Adipocyte (in vitro differentiated cells): ENCODE measurements at regions not wholly inside any gene's neighbourhood (a gene's known extent, or its start where the extent isn't known, plus 50 kb on each side); places are given as distances from the start of the nearest gene placed in this dataset.

Experiments
- DNase-seq: peaks from one replicate; pipeline ENCODE4 v3.0.0-alpha.2; 2015; ENCODE audit warnings: low read depth
- H3K27me3 ChIP-seq: replicated peaks from 2 replicates; pipeline ENCODE4 v1.7.0; 2013; ENCODE audit warnings: mild to moderate bottlenecking, low read length, moderate library complexity; ENCODE audit not compliant: control insufficient read depth, insufficient read depth
- H3K36me3 ChIP-seq: 2 replicates; pipeline ENCODE4 v1.7.0; 2013; ENCODE audit warnings: low read length, mild to moderate bottlenecking, moderate library complexity; ENCODE audit not compliant: control insufficient read depth, insufficient read depth, severe bottlenecking
- H3K4me1 ChIP-seq: 2 replicates; pipeline ENCODE4 v1.7.0; 2013; ENCODE audit warnings: mild to moderate bottlenecking, low read length, moderate library complexity; ENCODE audit not compliant: control insufficient read depth, insufficient read depth
- H3K4me3 ChIP-seq: 2 replicates; pipeline ENCODE4 v1.7.0; 2013; ENCODE audit warnings: mild to moderate bottlenecking, low read length, moderate library complexity
- H3K9ac ChIP-seq: 2 replicates; pipeline ENCODE4 v1.7.0; 2013; ENCODE audit warnings: mild to moderate bottlenecking, low read length, moderate library complexity
- H3K9me3 ChIP-seq: 2 replicates; pipeline ENCODE4 v1.7.0; 2013; ENCODE audit warnings: mild to moderate bottlenecking, low read length, moderate library complexity; ENCODE audit not compliant: control insufficient read depth

GRCh38 chr12:124400124-124400523 lies 105.2 kb downstream of the RFLNA start:
- Histone ChIP-seq H3K36me3 (peaks cover 27% of the 10 kb centered on the region), H3K9ac (no peak overlapping the region), H3K4me1 (peaks cover 37% of the 10 kb centered on the region), H3K4me3 (no peak overlapping the region), H3K27me3 (no peaks in the 10 kb centered on the region), H3K9me3 (no peaks in the 10 kb centered on the region)
- DNase-seq: no peak

GRCh38 chr12:124399622-124400021 lies 104.7 kb downstream of the RFLNA start:
- H3K27me3 ChIP-seq: no peaks in the 10 kb centered on the region

GRCh38 chr12:124398578-124399227 lies 103.8 kb downstream of the RFLNA start:
- Histone ChIP-seq H3K4me1 (peaks cover 45% of the 10 kb centered on the region), H3K27me3 (no peaks in the 10 kb centered on the region), H3K9me3 (no peaks in the 10 kb centered on the region), H3K4me3 (no peak overlapping the region), H3K9ac (no peak overlapping the region), H3K36me3 (peaks cover 27% of the 10 kb centered on the region)
- DNase-seq: no peak

More at GRCh38 chr12:124399622-124400021, 104.7 kb downstream of the RFLNA start:
- no peak overlapping the region for H3K9ac ChIP-seq
- no peak for DNase-seq
- peaks cover 41% of the 10 kb centered on the region for H3K4me1 ChIP-seq
- H3K4me3 ChIP-seq: no peak overlapping the region
- no peaks in the 10 kb centered on the region for H3K9me3 ChIP-seq
- H3K36me3 ChIP-seq: peaks cover 27% of the 10 kb centered on the region

- H3K36me3 ChIP-seq: peaks cover 27% of the 10 kb centered on the region
- no peak overlapping the region for H3K4me3 ChIP-seq
- peaks cover 46% of the 10 kb centered on the region for H3K4me1 ChIP-seq
- no peaks in the 10 kb centered on the region for H3K27me3 ChIP-seq
- no peak for DNase-seq
- no peaks in the 10 kb centered on the region for H3K9me3 ChIP-seq
- no peak overlapping the region for H3K9ac ChIP-seq
These were observed 103.1 kb downstream of the RFLNA start for GRCh38 chr12:124397807-124398577.

- peaks cover 53% of the 10 kb centered on the region for H3K4me1 ChIP-seq
These were observed 102.4 kb downstream of the RFLNA start for GRCh38 chr12:124397399-124397679.

GRCh38 chr12:124396544-124397398 lies 101.9 kb downstream of the RFLNA start:
- Histone ChIP-seq H3K4me1 (peaks cover 58% of the 10 kb centered on the region), H3K9me3 (no peaks in the 10 kb centered on the region), H3K27me3 (no peaks in the 10 kb centered on the region), H3K9ac (no peak overlapping the region), H3K36me3 (peaks cover 27% of the 10 kb centered on the region), H3K4me3 (no peak overlapping the region)
- DNase-seq: no peak

More at GRCh38 chr12:124397399-124397679, 102.4 kb downstream of the RFLNA start:
- Histone ChIP-seq H3K9ac (no peak overlapping the region), H3K9me3 (no peaks in the 10 kb centered on the region), H3K27me3 (no peaks in the 10 kb centered on the region), H3K4me3 (no peak overlapping the region), H3K36me3 (peaks cover 27% of the 10 kb centered on the region)
- no peak for DNase-seq

- Histone ChIP-seq H3K4me1 (peaks cover 66% of the 10 kb centered on the region), H3K4me3 (no peak overlapping the region), H3K36me3 (peaks cover 21% of the 10 kb centered on the region), H3K27me3 (no peaks in the 10 kb centered on the region), H3K9ac (no peak overlapping the region), H3K9me3 (no peaks in the 10 kb centered on the region)
- no peak for DNase-seq
These were observed 101.1 kb downstream of the RFLNA start for GRCh38 chr12:124395986-124396385.

GRCh38 chr12:124395284-124395752 lies 100.4 kb downstream of the RFLNA start:
- Histone ChIP-seq H3K9ac (no peak overlapping the region), H3K4me3 (no peak overlapping the region), H3K27me3 (no peaks in the 10 kb centered on the region), H3K9me3 (no peaks in the 10 kb centered on the region), H3K36me3 (peaks cover 15% of the 10 kb centered on the region), H3K4me1 (peaks cover 72% of the 10 kb centered on the region)
- DNase-seq: no peak

- no peak for DNase-seq
- H3K9ac ChIP-seq: no peak overlapping the region
- peaks cover 9% of the 10 kb centered on the region for H3K36me3 ChIP-seq
- H3K27me3 ChIP-seq: no peaks in the 10 kb centered on the region
- H3K9me3 ChIP-seq: no peaks in the 10 kb centered on the region
- H3K4me3 ChIP-seq: no peak overlapping the region
- peaks cover 78% of the 10 kb centered on the region for H3K4me1 ChIP-seq
These were observed 99.7 kb downstream of the RFLNA start for GRCh38 chr12:124394462-124395128.

- no peak for DNase-seq
- peaks cover 73% of the 10 kb centered on the region for H3K4me1 ChIP-seq
- H3K9me3 ChIP-seq: no peaks in the 10 kb centered on the region
These were observed 98.9 kb downstream of the RFLNA start for GRCh38 chr12:124393831-124394230.

GRCh38 chr12:124393414-124393790 lies 98.5 kb downstream of the RFLNA start:
- Histone ChIP-seq H3K36me3 (peaks cover 9% of the 10 kb centered on the region), H3K9me3 (no peaks in the 10 kb centered on the region), H3K27me3 (no peaks in the 10 kb centered on the region), H3K4me3 (peak overlapping the region; percentile 22), H3K9ac (peak overlapping the region; percentile 73), H3K4me1 (peaks cover 68% of the 10 kb centered on the region)
- DNase-seq: no peak

More at GRCh38 chr12:124393831-124394230, 98.9 kb downstream of the RFLNA start:
- H3K4me3 ChIP-seq: no peak overlapping the region
- H3K36me3 ChIP-seq: peaks cover 9% of the 10 kb centered on the region
- H3K27me3 ChIP-seq: no peaks in the 10 kb centered on the region
- H3K9ac ChIP-seq: peak overlapping the region; percentile 73
